GM19240 (cell line): ENCODE measurements at regions not wholly inside any gene's neighbourhood (a gene's known extent, or its start where the extent isn't known, plus 50 kb on each side); places are given as distances from the start of the nearest gene placed in this dataset.
"Not testable (repeated sequence)": the region's sequence is repeated elsewhere in the genome, so short reads cannot be mapped to it uniquely, and the experiment has no call there.

Source experiments
- DNase-seq: peaks from one replicate; pipeline ENCODE4 v3.0.0; 2011; ENCODE audit warnings: low spot score; ENCODE audit not compliant: insufficient read length

- DNase-seq: not testable (repeated sequence)
Measured at GRCh38 chr6:84944926-84945325, 180.5 kb upstream of the TBX18 start.

DNA sequence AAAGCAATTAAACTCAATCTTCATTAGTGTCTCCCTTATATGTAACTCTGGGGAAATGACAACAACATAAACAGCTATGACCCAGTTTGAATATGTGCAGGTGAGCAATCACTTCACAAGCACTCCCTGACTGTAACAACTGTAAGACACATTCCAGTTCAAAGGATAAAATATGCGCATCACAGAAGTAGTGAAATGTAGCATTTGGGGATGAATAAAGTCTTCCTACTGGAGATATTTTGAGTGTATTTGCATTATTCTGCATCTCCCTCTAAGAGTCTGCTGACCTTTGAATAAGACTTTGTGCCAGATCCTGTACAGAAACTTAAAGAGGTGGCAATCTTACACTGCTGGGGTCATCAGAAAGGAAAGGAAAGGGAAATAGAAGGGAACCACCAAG is 179.5 kb upstream of the TBX18 start:
- no peak for DNase-seq

GRCh38 chr6:84941609-84942008 is 177.2 kb upstream of the TBX18 start:
- DNase-seq: not testable (repeated sequence)

DNA sequence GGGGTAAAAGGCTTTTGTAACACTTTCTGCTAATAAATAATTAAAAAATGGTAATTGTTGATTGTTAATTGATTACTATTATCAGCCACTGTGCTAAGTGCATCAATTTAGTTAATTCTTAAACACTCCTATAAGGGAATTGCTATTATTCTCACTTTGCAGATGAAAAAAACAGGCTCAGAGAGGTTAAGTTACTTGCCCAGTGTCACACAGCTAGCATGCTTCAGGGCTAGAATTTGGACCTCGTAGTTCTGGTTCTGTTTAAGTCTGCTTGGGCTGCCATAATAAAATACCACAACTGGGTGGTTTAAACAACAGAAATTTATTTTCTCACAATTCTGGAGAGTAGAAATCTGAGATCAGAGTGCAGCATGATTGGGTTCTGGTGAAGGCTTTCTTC is 164.8 kb upstream of the TBX18 start:
- no peak for DNase-seq

DNA sequence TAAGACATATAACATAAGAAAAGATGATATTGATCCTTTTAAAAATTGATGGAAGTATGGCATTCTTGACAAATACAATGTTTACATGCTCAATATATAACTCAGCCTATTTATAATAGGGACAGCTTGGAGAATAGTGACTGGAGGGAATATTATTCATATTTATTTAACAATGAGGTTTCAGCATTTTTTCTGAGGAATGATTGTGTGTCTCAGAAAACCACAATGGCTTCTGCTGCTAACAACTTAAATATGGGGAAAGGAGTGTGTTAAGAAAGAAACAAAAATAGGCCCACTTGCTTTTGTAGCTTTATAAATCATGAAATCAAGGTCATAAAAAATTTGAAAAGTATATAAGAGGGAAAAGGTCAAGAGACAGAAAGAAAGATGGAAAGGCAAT is 163.2 kb upstream of the TBX18 start:
- no peak for DNase-seq

GRCh38 chr6:84926189-84927155 is 162.1 kb upstream of the TBX18 start:
- DNase-seq: no peak

GRCh38 chr6:84921891-84922290 is 157.5 kb upstream of the TBX18 start:
- no peak for DNase-seq

- DNase-seq: no peak
Measured at GRCh38 chr6:84920021-84920420, 155.6 kb upstream of the TBX18 start.

- no peak for DNase-seq
Measured at GRCh38 chr6:84916704-84917103, 152.3 kb upstream of the TBX18 start.

- no peak for DNase-seq
Measured at GRCh38 chr6:84912472-84913322, 148.3 kb upstream of the TBX18 start.

GRCh38 chr6:84910906-84911607 is 146.7 kb upstream of the TBX18 start:
- DNase-seq: no peak

DNA sequence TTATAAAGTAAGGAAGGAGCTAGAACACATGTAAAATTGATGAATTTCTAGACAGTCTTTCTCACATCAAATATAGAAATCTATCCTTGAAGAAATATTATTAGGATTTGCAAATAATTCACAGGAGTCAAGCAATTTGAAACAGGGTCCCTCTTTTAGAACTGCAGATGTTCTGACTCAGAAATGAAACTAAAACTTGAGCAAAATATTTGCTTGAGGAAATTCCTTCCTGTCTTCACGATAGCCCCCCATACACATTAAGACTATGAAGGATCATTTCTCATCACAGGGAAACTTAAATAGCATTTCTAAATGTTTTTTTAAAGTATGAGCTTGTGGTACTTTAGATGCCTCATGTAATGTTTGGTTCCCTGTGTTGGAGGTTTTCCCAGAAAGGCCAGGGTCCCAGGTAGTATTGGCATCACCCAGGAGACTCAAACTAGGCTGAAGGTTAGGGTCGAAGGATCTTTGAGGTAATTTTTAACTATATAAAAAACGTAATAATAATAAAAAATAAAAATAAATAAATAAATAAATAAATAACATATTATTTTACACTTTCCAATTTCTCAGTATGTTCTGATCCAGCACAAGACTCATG is 144.0 kb upstream of the TBX18 start:
- no peak for DNase-seq

DNA sequence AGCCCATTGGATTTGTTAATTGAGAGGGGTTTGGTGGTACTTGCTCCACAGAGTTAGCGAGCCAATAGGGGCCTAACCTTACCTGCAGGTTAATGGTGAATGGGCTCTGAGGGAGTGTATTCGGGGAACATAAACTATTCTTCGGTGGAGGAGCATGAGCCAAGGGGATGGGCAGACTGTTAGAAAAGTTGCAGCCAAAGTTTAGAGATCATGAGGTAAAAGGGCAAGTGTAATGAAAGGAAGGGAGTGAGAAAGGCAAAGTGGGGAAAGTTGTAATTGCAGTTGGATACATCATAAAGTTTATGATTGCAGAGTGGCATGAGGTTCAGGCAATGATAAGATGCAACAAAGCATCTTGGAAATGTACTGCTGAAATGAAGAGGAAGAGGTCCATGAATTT is 142.1 kb upstream of the TBX18 start:
- no peak for DNase-seq

DNA sequence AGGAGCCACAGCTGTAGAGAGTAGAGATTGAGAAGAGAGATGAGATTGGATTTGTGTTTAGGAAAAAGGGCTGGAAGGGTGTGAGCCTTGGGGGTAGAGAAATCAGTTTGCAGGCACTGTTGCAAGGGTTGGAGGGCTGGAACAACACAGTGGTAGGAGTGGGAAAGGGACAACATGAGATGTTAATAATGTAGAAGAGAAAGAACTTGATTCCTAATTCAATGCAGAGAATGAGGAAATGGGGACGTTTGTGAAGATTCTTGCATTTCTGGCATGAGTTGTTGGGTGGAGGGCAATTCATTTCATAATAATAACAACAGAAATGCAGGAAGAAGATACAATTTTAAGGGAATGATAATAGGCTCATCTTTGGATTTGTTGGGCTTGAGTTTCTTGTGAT is 141.4 kb upstream of the TBX18 start:
- DNase-seq: no peak

DNA sequence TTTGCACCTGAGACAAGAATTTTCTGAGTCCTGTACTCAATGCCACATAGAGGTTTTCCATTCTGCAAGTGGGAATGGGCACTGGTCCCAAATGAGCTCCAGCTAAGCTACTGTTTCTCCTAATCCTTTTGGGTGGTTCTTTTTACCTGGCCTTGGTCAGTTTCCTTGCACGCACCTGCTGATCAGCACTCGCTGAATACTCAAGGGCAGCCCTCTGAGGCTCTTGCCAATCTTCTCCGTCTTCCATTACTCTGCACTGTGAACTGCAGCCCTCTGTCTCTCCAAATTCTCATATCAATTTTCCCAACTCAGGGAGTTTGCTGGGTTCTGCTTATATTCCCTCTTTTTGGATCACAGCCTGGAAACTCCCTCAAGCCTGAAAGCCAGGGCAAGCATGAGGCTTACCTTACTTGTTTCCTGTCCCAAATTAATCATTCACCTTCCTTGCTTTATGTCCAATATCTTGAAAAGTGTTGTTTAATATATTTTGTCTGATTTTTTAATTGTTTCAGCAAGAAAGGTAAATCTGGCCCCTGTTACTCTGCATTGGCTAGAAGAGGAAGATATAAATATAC is 138.0 kb upstream of the TBX18 start:
- no peak for DNase-seq

DNA sequence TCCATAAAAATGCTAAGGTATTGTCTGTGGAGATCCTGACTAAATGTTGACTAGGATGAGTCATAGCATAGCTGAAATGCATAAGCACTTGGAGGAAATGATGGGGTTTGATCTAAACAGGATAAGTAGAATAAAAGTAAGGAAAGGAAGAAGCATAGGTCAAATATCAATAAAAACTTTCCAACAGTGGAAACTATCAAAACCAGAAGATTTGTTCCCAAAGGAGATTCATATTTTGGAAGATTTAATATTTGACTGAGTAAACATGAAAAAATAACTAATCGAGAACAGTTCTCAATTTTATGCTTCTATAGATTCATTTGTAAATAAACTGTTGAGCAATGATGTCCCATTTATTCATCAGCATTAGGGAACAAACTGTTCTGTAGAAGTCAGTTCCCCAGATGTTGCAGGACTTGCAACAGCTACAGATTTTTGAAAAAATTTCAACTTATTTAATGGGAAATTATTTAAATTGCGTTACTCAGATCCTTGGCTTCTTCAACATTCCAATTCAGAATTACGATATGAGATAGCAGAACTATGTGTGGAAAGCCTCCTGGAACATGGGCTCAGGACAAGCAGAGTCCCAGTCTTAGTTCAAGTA is 133.7 kb upstream of the TBX18 start:
- no peak for DNase-seq

- no peak for DNase-seq
Measured at GRCh38 chr6:84897011-84897410, 132.6 kb upstream of the TBX18 start.

GRCh38 chr6:84892671-84893070 is 128.3 kb upstream of the TBX18 start:
- DNase-seq: no peak

- DNase-seq: no peak
Measured at GRCh38 chr6:84882768-84883766, 118.7 kb upstream of the TBX18 start.
